K562 (cell line): ENCODE measurements at regions not wholly inside any gene's neighbourhood (a gene's known extent, or its start where the extent isn't known, plus 50 kb on each side); places are given as distances from the start of the nearest gene placed in this dataset.

Experiments used
- ATAC-seq: fragments of 200-7000 bp; cut with Tn5 transposase; 3 replicates; pipeline ENCODE4 v1.9.1; 2020; ENCODE audit warnings: moderate library complexity
- BruUV-seq: library from RNA; stranded (reverse); fragments of 400-500 nt; replicated peaks from 2 replicates; lab custom pipeline; 2021; lab: Mats Ljungman, UMichigan
- CTCF ChIA-PET: fragments of 300-600 bp; formaldehyde crosslinking; extraction: SDS; loops from one replicate; lab custom pipeline; 2021; ENCODE audit warnings: low intra/inter-chr PET ratio; lab: Yijun Ruan, JAX
- POLR2A ChIA-PET: fragments of 300-600, 350-650 bp; sonication (Branson Sonifier 250); formaldehyde crosslinking; extraction: SDS; loops from one replicate; lab custom pipeline; 2021; ENCODE audit warnings: antibody characterized with exemption, inconsistent platforms; lab: Yijun Ruan, JAX
- DNase-seq, 4 experiments: peaks; one replicate each; pipeline versions ENCODE4 v3.0.0 to v3.0.0-alpha.2; 2011 to 2018; ENCODE audit warnings: low spot score in 3 of 4, mixed read lengths in 3 of 4; ENCODE audit errors: extremely low read depth in 1 of 4
- FAIRE-seq: peaks from 2 replicates; lab custom pipeline; 2011; peaks lifted over from hg19 to GRCh38; lab: Jason Lieb, UNC
- H2AFZ ChIP-seq: 2 replicates; pipeline ENCODE4 v1.6.0; 2011; ENCODE audit warnings: low read depth, low read length, control low read depth, inconsistent platforms
- H3K27ac ChIP-seq: fragments of 200-600 bp; 3 replicates; pipeline ENCODE4 v1.8.0; 2011; ENCODE audit warnings: low read depth, mild to moderate bottlenecking, control low read depth, inconsistent platforms, low read length, moderate library complexity, mixed read lengths; ENCODE audit errors: extremely low read depth
- H3K27me3 ChIP-seq, 2 experiments: fragments of 300-600 bp in 1 of 2; 2 replicates in 1 of 2; 3 replicates in 1 of 2; pipeline versions ENCODE4 v1.6.0 to v1.8.0; 2011; ENCODE audit warnings: inconsistent platforms in 2 of 2, low read length in 2 of 2, mild to moderate bottlenecking in 1 of 2, mixed read lengths in 1 of 2, moderate library complexity in 1 of 2; ENCODE audit not compliant: control insufficient read depth in 2 of 2, insufficient read depth in 2 of 2
- H3K36me3 ChIP-seq: fragments of 300-600 bp; 3 replicates; pipeline ENCODE4 v1.8.0; 2011; ENCODE audit warnings: mild to moderate bottlenecking, low read length, inconsistent platforms; ENCODE audit not compliant: control insufficient read depth, insufficient read depth
- H3K4me1 ChIP-seq, 2 experiments: fragments of 200-600 bp in 1 of 2; replicated peaks in 1 of 2; 2 replicates in 1 of 2; 3 replicates in 1 of 2; pipeline versions ENCODE4 v1.5.1 to v1.8.0; 2011; ENCODE audit warnings: inconsistent platforms in 2 of 2, low read length in 2 of 2, mild to moderate bottlenecking in 1 of 2, mixed read lengths in 1 of 2, moderate library complexity in 1 of 2; ENCODE audit not compliant: control insufficient read depth in 2 of 2, insufficient read depth in 2 of 2
- H3K4me2 ChIP-seq: 2 replicates; pipeline ENCODE4 v1.6.1; 2011; ENCODE audit warnings: low read length, control low read depth, inconsistent platforms, mixed read lengths; ENCODE audit not compliant: insufficient read depth
- H3K4me3 ChIP-seq: fragments of 200-600 bp; sonication (generic), shearing (Covaris generic); 2 replicates; pipeline ENCODE4 v1.5.1; 2016; ENCODE audit warnings: control low read depth, inconsistent platforms
- H3K79me2 ChIP-seq: fragments of 200-600 bp; 3 replicates; pipeline ENCODE4 v1.8.0; 2011; ENCODE audit warnings: low read length, inconsistent platforms; ENCODE audit not compliant: control insufficient read depth, insufficient read depth
- H3K9ac ChIP-seq, 2 experiments: 2 replicates each; pipeline versions ENCODE4 v1.6.0 to v1.6.1; 2011; ENCODE audit warnings: low read depth in 2 of 2, low read length in 2 of 2, control low read depth in 1 of 2, inconsistent platforms in 1 of 2, mild to moderate bottlenecking in 1 of 2, mixed read lengths in 1 of 2; ENCODE audit not compliant: insufficient read depth in 1 of 2
- H3K9me1 ChIP-seq: one replicate; pipeline ENCODE4 v1.6.0; 2011; ENCODE audit warnings: inconsistent platforms, mild to moderate bottlenecking, low read length, moderate library complexity; ENCODE audit not compliant: control insufficient read depth, insufficient read depth
- H3K9me3 ChIP-seq: replicated peaks from 2 replicates; pipeline ENCODE4 v1.5.1; 2011; ENCODE audit warnings: low read depth, low read length, inconsistent platforms; ENCODE audit not compliant: control insufficient read depth, insufficient read depth
- H4K20me1 ChIP-seq: replicated peaks from 2 replicates; pipeline ENCODE4 v1.6.1; 2011; ENCODE audit warnings: low read length, inconsistent platforms, mixed read lengths; ENCODE audit not compliant: control insufficient read depth, insufficient read depth
- MCM2 ChIP-seq: fragments of 450-650 bp; IDR thresholded peaks from 2 replicates; pipeline ENCODE4 v1.6.1; 2017; ENCODE audit warnings: low read depth, mild to moderate bottlenecking
- RBM39 ChIP-seq: fragments of 200-400 bp; formaldehyde crosslinking; optimal IDR thresholded peaks from 2 replicates; pipeline ENCODE3; 2018; ENCODE audit warnings: low read depth, low read length
- SUPT5H ChIP-seq: fragments of 450-650 bp; IDR thresholded peaks from 2 replicates; pipeline ENCODE4 v1.6.1; 2016
- ZFP91 ChIP-seq: sonication (generic); formaldehyde crosslinking; IDR thresholded peaks from 2 replicates; pipeline ENCODE4 v1.8.0; 2022; ENCODE audit warnings: mild to moderate bottlenecking, missing genetic modification reagents
- ZNF217 ChIP-seq: sonication (generic); formaldehyde crosslinking; IDR thresholded peaks from 2 replicates; pipeline ENCODE4 v1.8.0; 2022; ENCODE audit warnings: mild to moderate bottlenecking, missing genetic modification reagents
- ZNF280B ChIP-seq: fragments of 250-450 bp; sonication (Bioruptor Pico); IDR thresholded peaks from 2 replicates; pipeline ENCODE4 v1.5.1; 2021; ENCODE audit warnings: mild to moderate bottlenecking
- ZNF699 ChIP-seq: fragments of 250-450 bp; sonication (Bioruptor Pico); IDR thresholded peaks from 2 replicates; pipeline ENCODE4 v1.8.0; 2021; ENCODE audit warnings: mild to moderate bottlenecking, moderate library complexity; ENCODE audit not compliant: insufficient replicate concordance
- ZSCAN29 ChIP-seq: fragments of 450-650 bp; IDR thresholded peaks from 2 replicates; pipeline ENCODE4 v1.6.1; 2017
- WGBS: fragments of 100-300 bp; shearing (Covaris generic); methylation state at CpG from one replicate; pipeline ENCODE4 v1.1.6; 2016; ENCODE audit warnings: low coverage, mixed read lengths; ENCODE audit not compliant: insufficient coverage; ENCODE audit errors: missing lambda C conversion rate; 5-methylcytosine and 5-hydroxymethylcytosine counted together
- in situ Hi-C: fragments of 300-500 bp; cut with MboI; formaldehyde crosslinking; loops from 4 replicates; pipeline ENCODE4 v1.15.0; 2018; ENCODE audit warnings: inconsistent platforms, mixed read lengths
- intact Hi-C: fragments of 100-400 bp; cut with micrococcal nuclease; formaldehyde crosslinking; loops from 2 replicates; pipeline ENCODE4 v1.14.2; 2022

GRCh38 chr6:145427232-145427631, 308.1 kb downstream of the EPM2A start:
- in situ Hi-C loops (no loop called here), intact Hi-C loops (no loop called here)
- Histone ChIP-seq H3K4me1 (no peaks in the 10 kb centered on the region), H3K27ac (no peak overlapping the region), H3K36me3 (no peaks in the 10 kb centered on the region), H3K9me3 (no peaks in the 10 kb centered on the region), H2AFZ (no peak overlapping the region), H3K79me2 (no peaks in the 10 kb centered on the region), H3K9ac (no peak overlapping the region), H3K4me3 (no peak overlapping the region), H3K27me3 (no peaks in the 10 kb centered on the region), H3K4me2 (no peak overlapping the region), H4K20me1 (no peaks in the 10 kb centered on the region), H3K9me1 (no peaks in the 10 kb centered on the region)
- POLR2A ChIA-PET: no interaction called here
- DNase-seq (no peak), ATAC-seq (no peak), FAIRE-seq (no peak)
- CTCF ChIA-PET: no interaction called here
- WGBS: 1% methylated on average over 4 of the region's 4 CpGs
- no TSS peak for BruUV-seq
- TF ChIP-seq ZNF217 (CRISPR knock-in tag): no peak
- no peak for TF ChIP-seq RBM39
- TF ChIP-seq ZSCAN29: no peak
- TF ChIP-seq ZNF280B: no peak
- TF ChIP-seq ZNF699 (CRISPR knock-in tag): no peak
- TF ChIP-seq MCM2: no peak
- TF ChIP-seq SUPT5H: no peak
- no peak for TF ChIP-seq ZFP91
